ENCODE measurements at regions not wholly inside any gene's neighbourhood (a gene's known extent, or its start where the extent isn't known, plus 50 kb on each side); places are given as distances from the start of the nearest gene placed in this dataset.

DNA sequence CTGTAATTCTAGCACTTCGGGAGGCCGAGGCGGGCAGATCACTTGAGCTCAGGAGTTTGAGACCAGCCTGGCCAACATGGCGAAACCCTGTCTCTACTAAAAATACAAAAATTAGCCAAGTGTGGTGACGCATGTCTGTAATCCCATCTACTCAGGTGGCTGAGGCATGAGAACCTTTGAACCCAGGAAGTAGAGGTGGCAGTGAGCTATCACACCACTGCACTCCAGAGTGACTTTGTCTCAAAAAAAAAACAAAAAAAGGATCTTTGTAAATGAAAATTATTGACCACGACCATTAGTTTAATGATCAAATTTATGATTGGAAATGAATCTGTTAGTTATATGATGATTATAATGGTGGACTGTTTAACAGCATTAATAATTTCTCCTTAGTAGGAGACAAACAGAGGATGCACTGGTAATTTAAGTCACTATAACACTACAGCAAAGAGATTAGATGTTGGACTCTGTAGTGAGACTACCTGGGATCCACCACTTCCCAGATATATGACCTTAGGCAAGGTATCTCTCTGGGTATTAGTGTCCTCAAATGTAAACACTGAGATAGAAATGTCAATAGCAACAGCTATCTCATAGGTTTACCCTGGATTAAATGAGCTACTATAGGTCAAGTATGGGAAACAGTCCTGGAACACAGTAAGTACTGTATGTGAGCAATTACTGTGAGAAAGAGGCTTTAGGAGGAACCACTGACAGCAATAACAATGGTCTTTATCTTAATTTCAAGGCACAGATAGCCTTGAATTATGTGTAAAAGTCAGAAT is 214.7 kb downstream of the NOVA1 start:
- H3K27me3 ChIP-seq (replicated peaks; ENCODE audit: insufficient read depth), result no peaks in the 10 kb centered on the region
- TF ChIP-seq CTCF (IDR thresholded peaks at IDR 0.05), result no peak
- peaks cover 0 to 5% of the 10 kb centered on the region in 2 donors for H3K4me1 ChIP-seq (ENCODE audit: control insufficient read depth in 1 of 2, low read depth in 2 of 2)
- no peaks in the 10 kb centered on the region for H3K36me3 ChIP-seq
- no peak overlapping the region for H3K4me3 ChIP-seq
- no peak for DNase-seq (ENCODE audit: low spot score)
- H3K27ac ChIP-seq, result no peak overlapping the region
- no peak for ATAC-seq (ENCODE audit: insufficient number of reproducible peaks, low FRiP score, low read depth)
- H3K9me3 ChIP-seq, result no peaks in the 10 kb centered on the region

- H3K4me3 ChIP-seq, result no peak overlapping the region
- TF ChIP-seq CTCF (IDR thresholded peaks at IDR 0.05), result no peak
- no peak overlapping the region for H3K27ac ChIP-seq
- DNase-seq (ENCODE audit: low spot score) (no peak), ATAC-seq (ENCODE audit: insufficient number of reproducible peaks, low FRiP score, low read depth) (no peak)
- H3K9me3 ChIP-seq, result no peaks in the 10 kb centered on the region
- no peaks in the 10 kb centered on the region for H3K27me3 ChIP-seq (replicated peaks; ENCODE audit: insufficient read depth)
- peaks cover 0 to 5% of the 10 kb centered on the region in 2 donors for H3K4me1 ChIP-seq (ENCODE audit: control insufficient read depth in 1 of 2, low read depth in 2 of 2)
- no peaks in the 10 kb centered on the region for H3K36me3 ChIP-seq
Observed at GRCh38 chr14:26381405-26381804, 216.4 kb downstream of the NOVA1 start.

DNA sequence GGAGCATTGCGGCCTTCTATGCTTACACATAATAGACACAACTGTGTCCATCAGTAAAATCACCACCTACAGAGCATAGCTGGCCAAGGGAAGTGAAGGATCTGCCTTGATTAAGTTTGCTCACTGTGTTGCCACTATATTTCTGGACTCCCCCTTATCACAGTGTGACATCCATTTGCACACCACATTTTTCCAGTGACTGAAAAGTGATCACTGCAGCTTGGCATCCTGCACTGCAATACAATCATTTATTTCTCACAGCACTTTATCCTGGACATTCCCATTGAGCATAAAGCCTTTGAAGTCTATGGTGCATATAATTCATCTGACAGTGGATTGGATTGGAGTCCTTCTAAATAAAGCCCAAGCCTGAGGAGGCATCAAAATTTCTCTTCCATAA is 217.2 kb downstream of the NOVA1 start:
- DNase-seq (ENCODE audit: low spot score) (no peak), ATAC-seq (ENCODE audit: insufficient number of reproducible peaks, low FRiP score, low read depth) (no peak)
- H3K36me3 ChIP-seq, result no peaks in the 10 kb centered on the region
- no peak for TF ChIP-seq CTCF (IDR thresholded peaks at IDR 0.05)
- H3K4me1 ChIP-seq (ENCODE audit: control insufficient read depth in 1 of 2, low read depth in 2 of 2), result peaks cover 0 to 5% of the 10 kb centered on the region in 2 donors
- H3K27ac ChIP-seq, result no peak overlapping the region
- H3K27me3 ChIP-seq (replicated peaks; ENCODE audit: insufficient read depth), result no peaks in the 10 kb centered on the region
- no peaks in the 10 kb centered on the region for H3K9me3 ChIP-seq
- H3K4me3 ChIP-seq, result no peak overlapping the region

GRCh38 chr14:26379951-26380350 is 217.9 kb downstream of the NOVA1 start:
- TF ChIP-seq CTCF (IDR thresholded peaks at IDR 0.05), result no peak
- DNase-seq (ENCODE audit: low spot score), result no peak

DNA sequence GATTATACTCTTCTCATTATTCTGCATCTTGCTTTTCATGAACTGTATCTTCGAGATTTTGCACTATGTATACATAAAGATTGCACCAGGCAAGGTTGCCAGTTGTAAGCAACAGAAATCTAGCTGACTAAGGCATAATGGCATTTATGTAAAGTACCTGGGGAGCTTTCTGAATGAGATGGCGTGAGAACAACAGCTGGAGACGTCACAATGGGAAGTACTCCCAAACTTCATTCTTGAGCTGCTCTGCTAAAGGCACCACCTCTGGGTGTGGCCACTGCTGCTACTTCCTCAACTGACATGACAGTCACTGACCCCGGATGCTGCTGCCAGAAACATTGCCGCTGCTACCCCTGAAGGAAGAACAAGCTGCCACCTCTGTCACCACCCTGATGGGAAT is 220.7 kb downstream of the NOVA1 start:
- DNase-seq (ENCODE audit: low spot score), result no peak
- Histone ChIP-seq H3K36me3 (no peaks in the 10 kb centered on the region), H3K27me3 (replicated peaks; ENCODE audit: insufficient read depth) (no peaks in the 10 kb centered on the region), H3K9me3 (no peaks in the 10 kb centered on the region), H3K4me1 (ENCODE audit: control insufficient read depth in 1 of 2, low read depth in 2 of 2) (peaks cover 0 to 5% of the 10 kb centered on the region in 2 donors), H3K27ac (no peak overlapping the region), H3K4me3 (no peak overlapping the region)
- no peak for ATAC-seq (ENCODE audit: insufficient number of reproducible peaks, low FRiP score, low read depth)
- TF ChIP-seq CTCF (IDR thresholded peaks at IDR 0.05), result no peak

More at GRCh38 chr14:26379951-26380350, 217.9 kb downstream of the NOVA1 start:
- no peak for ATAC-seq (ENCODE audit: insufficient number of reproducible peaks, low FRiP score, low read depth)
- no peaks in the 10 kb centered on the region for H3K9me3 ChIP-seq
- H3K4me1 ChIP-seq (ENCODE audit: control insufficient read depth in 1 of 2, low read depth in 2 of 2), result peaks cover 0 to 5% of the 10 kb centered on the region in 2 donors
- no peak overlapping the region for H3K27ac ChIP-seq
- no peaks in the 10 kb centered on the region for H3K36me3 ChIP-seq
- no peaks in the 10 kb centered on the region for H3K27me3 ChIP-seq (replicated peaks; ENCODE audit: insufficient read depth)
- H3K4me3 ChIP-seq, result no peak overlapping the region
